GM19239 (cell line): ENCODE measurements at regions not wholly inside any gene's neighbourhood (a gene's known extent, or its start where the extent isn't known, plus 50 kb on each side); places are given as distances from the start of the nearest gene placed in this dataset.
"Not testable (repeated sequence)": the region's sequence is repeated elsewhere in the genome, so short reads cannot be mapped to it uniquely, and the experiment has no call there.

ENCODE experiments used
- DNase-seq: peaks from one replicate; pipeline ENCODE4 v3.0.0; 2011; ENCODE audit warnings: low spot score; ENCODE audit not compliant: insufficient read length
- FAIRE-seq: peaks from 2 replicates; lab custom pipeline; 2011; peaks lifted over from hg19 to GRCh38; lab: Jason Lieb, UNC

DNA sequence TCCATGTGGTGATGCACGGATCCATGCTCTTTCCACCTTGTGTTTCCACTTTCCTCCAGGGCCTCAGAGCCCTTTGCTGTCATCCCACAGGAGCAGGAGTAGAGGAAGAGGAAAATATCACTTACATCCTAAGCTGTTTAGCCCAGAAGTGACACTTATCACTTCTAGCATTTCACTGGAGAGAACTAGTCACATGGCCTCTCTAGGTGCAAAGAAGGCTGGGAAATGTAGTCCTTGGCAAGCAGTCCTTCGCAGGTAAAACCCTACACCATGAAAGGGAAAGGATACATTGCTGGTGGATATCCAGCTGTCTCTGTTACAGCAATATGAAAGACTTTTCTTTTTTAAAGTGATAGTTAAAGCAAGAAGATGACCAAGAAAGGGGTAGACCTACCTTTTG, 185.9 kb downstream of the RGS9 start:
- DNase-seq (no peak), FAIRE-seq (no peak)

- no peak for DNase-seq
- no peak for FAIRE-seq
Measured at GRCh38 chr17:65320820-65321219, 183.7 kb downstream of the RGS9 start.

GRCh38 chr17:65314212-65314611, 177.0 kb downstream of the RGS9 start:
- DNase-seq (no peak), FAIRE-seq (no peak)

- FAIRE-seq = no peak
- DNase-seq = no peak
Measured at GRCh38 chr17:65312718-65313377, 175.7 kb downstream of the RGS9 start.

GRCh38 chr17:65311261-65311660, 174.1 kb downstream of the RGS9 start:
- no peak for FAIRE-seq
- no peak for DNase-seq

GRCh38 chr17:65307961-65308316, 170.8 kb downstream of the RGS9 start:
- DNase-seq (no peak), FAIRE-seq (no peak)

DNA sequence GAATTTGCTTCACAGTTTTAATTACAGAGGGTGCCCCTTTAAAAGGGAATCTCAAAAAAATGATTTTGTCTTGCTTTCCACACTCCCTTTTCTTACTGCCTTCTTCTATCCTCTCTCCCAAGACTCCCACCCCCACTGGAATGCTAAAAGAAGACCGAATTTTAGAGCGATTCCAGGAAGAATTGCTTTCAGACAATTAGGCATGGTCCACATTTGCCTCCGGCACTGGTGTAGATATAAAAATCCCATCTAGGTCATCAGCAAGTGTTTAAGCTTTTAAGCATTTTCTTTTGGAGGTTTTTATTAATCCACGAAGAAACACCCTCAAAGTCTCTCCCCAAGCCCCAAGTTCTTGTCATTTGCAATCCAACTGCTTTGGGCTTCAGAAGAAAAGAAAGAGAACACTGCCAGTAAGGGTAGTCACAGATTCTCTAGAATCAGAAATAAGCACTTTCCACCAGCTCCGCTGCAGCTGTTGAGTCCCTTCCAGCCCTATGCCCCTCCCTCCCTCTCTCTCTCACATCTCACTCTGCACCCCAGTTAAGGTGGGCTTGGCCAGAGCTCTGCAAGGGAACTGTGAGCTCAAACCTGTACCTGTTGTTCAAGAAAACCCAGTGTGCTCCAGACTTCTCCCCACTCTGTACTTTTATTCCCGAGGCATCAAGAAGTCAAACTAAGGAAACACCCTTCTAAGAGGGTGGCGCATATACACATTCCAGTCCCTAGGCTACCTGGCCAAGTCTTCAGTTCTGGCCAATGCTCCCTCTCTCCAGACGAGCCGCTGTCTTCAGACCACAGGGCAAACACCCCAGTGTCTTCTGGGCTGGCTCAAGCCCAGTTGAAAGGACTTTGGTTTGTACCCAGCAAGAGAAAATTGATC, 170.2 kb downstream of the RGS9 start:
- DNase-seq (no peak), FAIRE-seq (no peak)

- FAIRE-seq = no peak
- DNase-seq = no peak
Measured at GRCh38 chr17:65305778-65306177, 168.6 kb downstream of the RGS9 start.

DNA sequence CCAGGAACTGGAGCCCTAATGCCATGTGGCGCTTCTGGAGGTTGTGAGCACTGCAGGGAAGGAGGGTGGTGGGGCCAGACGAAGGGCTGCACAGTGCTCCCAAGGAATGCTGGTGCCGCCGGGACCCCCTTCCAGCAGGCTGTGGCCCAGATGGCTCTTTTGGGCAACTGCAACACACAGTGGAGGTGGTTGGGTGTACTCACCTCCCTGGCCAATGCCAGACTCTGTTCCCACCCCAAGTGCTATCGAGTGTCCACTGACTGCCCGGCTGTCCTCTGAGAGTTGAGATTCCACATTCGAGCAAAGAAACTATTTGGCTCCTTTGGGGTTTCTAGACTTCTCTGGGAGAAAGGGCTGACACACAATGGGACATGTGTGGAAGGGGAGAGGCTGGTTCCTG, 167.9 kb downstream of the RGS9 start:
- no peak for DNase-seq
- no peak for FAIRE-seq

DNA sequence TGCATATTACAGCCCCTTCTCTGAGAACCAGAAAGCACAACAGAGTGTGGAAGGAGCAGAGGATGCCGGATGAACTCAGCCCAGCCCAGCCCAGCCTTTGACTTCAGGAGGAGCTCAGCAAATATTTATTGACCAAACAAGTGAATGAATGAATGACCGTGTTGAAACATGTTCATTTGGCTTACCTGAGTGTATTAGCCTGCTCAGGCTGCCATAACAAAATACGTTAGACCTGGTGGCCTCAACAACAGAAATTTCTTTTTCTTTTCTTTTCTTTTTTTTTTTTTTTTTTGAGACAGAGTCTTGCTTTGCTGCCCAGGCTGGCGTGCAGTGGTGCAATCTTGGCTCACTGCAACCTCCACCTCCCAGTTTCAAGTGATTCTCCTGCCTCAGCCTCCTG, 164.7 kb downstream of the RGS9 start:
- DNase-seq, FAIRE-seq: not testable (repeated sequence)

- FAIRE-seq = no peak
- DNase-seq = no peak
Measured at GRCh38 chr17:65301184-65301583, 164.0 kb downstream of the RGS9 start.

DNA sequence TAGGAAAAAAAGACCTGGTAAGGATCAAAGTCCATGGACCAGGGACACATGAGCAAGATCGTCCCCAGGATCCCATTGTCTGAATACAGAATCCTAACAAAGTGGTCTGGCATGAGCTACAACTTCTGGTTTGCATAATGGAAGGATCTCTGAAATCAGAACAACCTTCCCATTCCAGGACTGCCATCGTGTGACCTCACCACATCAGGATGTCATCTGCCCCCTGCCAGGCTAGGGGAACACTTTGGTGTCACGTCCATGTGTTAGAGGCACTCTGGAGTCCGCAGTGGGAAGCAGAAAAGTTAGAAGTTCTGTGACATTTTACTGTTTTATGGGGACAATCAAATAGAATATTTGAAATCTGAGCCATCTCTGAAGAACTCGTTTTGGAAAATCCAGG, 160.7 kb downstream of the RGS9 start:
- FAIRE-seq (no peak), DNase-seq (no peak)

DNA sequence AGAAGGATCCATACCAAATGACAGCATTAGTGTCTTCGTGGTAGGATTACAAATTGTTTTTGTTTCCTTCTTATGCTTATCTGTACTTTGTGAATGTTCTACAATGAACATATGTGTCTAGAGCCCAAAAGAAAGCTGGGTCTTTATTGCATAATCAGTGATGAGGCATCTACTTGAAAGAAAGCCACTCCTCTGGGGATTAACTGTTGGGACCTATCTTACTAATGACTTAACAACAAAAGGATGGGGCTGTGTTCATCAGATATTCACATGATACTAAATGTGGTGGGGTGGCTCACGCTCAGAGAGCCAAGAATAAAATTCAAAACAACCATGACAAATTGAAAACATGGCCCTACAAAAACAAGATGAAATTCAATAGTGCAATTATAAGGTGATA, 160.2 kb downstream of the RGS9 start:
- no peak for FAIRE-seq
- DNase-seq = no peak

GRCh38 chr17:65294181-65294719, 157.1 kb downstream of the RGS9 start:
- peak; percentile 90 for FAIRE-seq

DNA sequence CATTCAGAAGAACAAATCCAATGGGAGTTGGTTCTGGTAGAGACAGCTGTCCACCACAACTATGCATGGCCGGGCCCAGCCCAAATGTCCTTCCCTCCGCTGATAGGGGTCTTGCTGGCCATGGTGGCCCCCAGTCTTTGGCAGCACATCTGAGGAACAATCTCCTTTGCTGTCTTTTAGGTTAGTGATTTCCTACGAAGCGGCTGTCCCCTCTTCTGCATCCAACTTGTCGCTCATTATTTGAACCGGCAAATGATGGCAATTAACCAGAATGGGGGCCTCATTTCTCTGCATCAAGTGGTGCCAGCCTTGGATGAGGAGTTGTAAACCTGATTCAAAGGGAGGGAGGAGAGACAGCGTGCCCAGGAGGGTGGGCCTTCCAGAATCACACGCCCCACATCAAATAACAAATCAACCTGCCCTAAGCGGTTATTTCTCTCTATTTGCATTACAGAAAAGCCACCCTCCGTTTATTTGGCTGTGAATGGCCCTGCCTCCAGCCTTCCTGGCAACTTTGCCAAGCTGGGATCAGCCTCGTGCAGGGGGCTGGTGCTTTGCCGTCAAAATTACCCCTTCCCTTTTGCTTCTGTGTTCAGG, 156.5 kb downstream of the RGS9 start:
- no peak for DNase-seq
- no peak for FAIRE-seq

More at GRCh38 chr17:65294181-65294719, 157.1 kb downstream of the RGS9 start:
- DNase-seq = peak; percentile 59

DNA sequence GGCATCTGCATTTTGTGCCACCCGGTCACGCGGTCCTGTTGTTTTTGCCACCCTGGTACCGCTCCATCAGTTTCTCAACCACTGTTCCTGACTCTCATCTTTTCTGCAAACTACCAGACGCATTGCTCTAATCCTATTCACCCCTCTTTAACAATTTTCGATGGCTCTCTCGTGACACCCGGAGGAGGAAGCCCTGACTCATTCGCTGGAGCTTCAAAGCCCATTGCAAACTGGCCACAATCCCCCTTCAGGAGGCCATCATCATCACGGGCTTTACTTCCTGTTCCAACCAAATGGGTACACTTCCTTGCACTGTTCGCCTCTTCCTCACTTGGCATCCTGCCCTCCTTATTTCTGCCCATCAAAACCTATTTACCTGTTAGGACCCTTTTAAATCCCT, 155.3 kb downstream of the RGS9 start:
- FAIRE-seq = no peak
- DNase-seq = no peak

- not testable (repeated sequence) for FAIRE-seq, DNase-seq
Measured at GRCh38 chr17:65291301-65291700, 154.1 kb downstream of the RGS9 start.

DNA sequence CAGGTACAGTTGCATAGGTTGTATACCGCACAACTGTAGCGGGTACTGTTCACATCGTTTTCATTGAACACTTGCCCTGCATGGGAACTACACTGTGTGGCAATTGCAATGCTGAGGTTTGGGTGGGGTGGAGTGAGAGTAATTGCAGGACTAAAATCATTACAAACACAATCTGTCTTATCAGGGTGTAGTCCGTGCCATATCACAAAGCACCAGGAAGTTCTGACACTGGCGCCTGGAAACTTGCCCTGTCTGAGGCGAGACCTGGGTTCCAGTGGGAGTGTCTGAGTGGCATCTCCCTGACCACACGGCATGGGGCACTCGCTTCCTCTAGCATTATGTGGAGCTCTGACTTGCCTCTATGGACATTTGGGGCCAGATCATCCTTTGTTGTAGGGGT, 153.4 kb downstream of the RGS9 start:
- DNase-seq (no peak), FAIRE-seq (no peak)

DNA sequence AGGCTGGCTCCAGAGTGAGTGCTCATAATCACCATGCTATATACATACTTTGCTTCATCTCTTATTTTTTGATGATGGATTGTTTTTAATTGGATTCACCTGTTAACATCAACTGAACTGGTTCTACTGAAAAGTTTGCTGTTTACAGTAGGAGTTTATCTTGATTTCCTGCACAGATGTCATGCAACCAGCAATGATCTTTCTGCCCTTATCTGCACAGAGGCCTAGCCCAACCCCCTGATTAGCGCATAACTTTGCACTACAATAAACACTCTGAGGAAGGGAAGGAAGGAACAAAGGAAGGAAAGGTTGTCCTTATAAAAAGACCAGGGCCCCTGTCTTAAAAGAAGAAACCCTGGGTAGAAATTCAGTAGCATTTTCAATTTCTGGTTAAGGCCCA, 152.9 kb downstream of the RGS9 start:
- FAIRE-seq (no peak), DNase-seq (no peak)

DNA sequence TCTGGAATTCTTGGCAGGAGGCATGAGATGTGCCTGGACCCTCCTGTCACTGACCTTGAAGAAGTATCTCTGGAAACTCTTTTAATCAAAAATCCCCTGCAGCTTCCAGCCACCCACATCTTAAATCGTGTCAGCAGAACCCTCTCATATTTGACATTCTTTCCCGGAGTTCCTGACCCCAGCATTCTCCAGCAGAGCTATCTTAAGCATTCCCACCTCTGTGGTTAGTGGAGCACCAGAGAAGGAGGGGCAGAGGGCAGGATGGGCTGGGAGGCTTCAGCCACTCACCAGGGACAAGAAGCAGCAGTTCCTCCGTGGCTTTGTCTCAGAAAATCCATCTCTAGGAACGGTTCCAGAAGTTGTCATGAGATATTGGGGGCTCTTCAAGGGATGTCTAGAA, 149.9 kb downstream of the RGS9 start:
- DNase-seq (no peak), FAIRE-seq (no peak)

DNA sequence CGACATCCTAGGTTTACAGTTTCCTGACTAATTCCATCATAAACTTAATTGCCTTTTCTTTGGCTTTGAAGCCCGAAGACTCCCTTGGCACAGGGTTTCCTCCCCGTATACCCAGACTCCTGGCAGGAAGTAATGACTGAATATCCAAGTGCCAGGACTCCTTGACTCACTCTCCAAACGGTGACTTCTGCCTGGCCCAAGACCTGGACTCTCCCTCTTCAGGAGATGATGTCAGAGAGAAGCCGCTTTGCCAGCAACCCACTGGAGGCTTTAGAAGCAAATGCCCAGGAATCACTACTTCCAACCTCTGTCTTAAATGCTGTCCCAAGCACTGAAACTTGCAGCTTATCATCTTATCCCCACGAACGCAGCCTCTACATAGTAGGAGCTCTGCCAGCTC, 146.5 kb downstream of the RGS9 start:
- FAIRE-seq (no peak), DNase-seq (no peak)
